ENCODE measurements at regions not wholly inside any gene's neighbourhood (a gene's known extent, or its start where the extent isn't known, plus 50 kb on each side); places are given as distances from the start of the nearest gene placed in this dataset.

GRCh38 chr5:97729938-97730337 lies 546.9 kb upstream of the RIOK2 start:
- TF ChIP-seq SIN3A (IDR thresholded peaks at IDR 0.05; ENCODE audit: borderline replicate concordance, insufficient read depth, low read depth, low read length) = no peak
- TF ChIP-seq REST (IDR thresholded peaks at IDR 0.05; ENCODE audit: insufficient read depth in 1 of 2, low read depth in 2 of 2, low read length in 1 of 2) = no peak
- no peak for TF ChIP-seq POLR2AphosphoS5 (IDR thresholded peaks at IDR 0.05; ENCODE audit: low read depth, low read length)
- TF ChIP-seq TCF7L2 (IDR thresholded peaks at IDR 0.05; ENCODE audit: low read depth, low read length) = no peak
- TF ChIP-seq, protein P1, sequence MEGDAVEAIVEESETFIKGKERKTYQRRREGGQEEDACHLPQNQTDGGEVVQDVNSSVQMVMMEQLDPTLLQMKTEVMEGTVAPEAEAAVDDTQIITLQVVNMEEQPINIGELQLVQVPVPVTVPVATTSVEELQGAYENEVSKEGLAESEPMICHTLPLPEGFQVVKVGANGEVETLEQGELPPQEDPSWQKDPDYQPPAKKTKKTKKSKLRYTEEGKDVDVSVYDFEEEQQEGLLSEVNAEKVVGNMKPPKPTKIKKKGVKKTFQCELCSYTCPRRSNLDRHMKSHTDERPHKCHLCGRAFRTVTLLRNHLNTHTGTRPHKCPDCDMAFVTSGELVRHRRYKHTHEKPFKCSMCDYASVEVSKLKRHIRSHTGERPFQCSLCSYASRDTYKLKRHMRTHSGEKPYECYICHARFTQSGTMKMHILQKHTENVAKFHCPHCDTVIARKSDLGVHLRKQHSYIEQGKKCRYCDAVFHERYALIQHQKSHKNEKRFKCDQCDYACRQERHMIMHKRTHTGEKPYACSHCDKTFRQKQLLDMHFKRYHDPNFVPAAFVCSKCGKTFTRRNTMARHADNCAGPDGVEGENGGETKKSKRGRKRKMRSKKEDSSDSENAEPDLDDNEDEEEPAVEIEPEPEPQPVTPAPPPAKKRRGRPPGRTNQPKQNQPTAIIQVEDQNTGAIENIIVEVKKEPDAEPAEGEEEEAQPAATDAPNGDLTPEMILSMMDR (IDR thresholded peaks at IDR 0.05) = no peak
- H3K4me3 ChIP-seq (ENCODE audit: low read depth in 2 of 2, low read length in 2 of 2) = no peak overlapping the region
- H3K27ac ChIP-seq (ENCODE audit: low read length) = no peak overlapping the region
- 0 out of 2 replicates have a peak, but pooled peaks cover 4% of the 10 kb centered on the region for H3K9me3 ChIP-seq (ENCODE audit: control insufficient read depth, insufficient read depth, low read depth, low read length)
- DNase-seq (ENCODE audit: low read depth, low spot score) = no peak
- no peaks in the 10 kb centered on the region for H3K36me3 ChIP-seq (ENCODE audit: control insufficient read depth, insufficient read depth, low read length)
- no peaks in the 10 kb centered on the region for H3K27me3 ChIP-seq (ENCODE audit: control insufficient read depth, insufficient read depth, low read length)
- POLR2A ChIA-PET = no interaction called here
- no peak for ATAC-seq
- CTCF ChIA-PET = no interaction called here
- in situ Hi-C loops (cut with HindIII; ENCODE audit: low pct_unique_long_range_greater_than_20kb, low sequenced_read_pairs) = no loop called here
- intact Hi-C loops (cut with micrococcal nuclease; ENCODE audit: unreplicated experiment) = no loop called here
- no peaks in the 10 kb centered on the region for H3K4me1 ChIP-seq (ENCODE audit: control insufficient read depth, insufficient read depth, low read length)
- no TSS peak for BruUV-seq (replicated peaks)

DNA sequence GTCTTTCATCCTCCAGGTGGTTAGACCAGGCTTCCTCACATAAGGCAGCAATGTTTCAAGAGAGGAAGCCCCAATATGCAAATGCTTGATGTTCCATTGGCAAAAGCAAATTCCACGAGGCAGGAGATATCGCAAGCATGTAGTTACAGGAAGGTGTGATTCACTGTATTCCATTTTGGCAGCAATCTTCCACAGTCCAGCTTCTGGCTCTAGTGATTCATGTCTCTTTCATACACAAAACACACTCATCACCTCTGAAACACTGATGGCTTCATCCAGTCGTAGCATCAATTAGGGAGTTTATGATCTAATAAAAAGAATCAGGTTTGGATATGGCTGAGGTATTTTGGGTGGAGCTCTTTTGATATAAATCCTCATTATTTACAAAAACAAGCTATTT lies 552.2 kb upstream of the RIOK2 start:
- BruUV-seq (replicated peaks) = no TSS peak
- ChIA-PET CTCF (no interaction called here), POLR2A (no interaction called here)

More for the DNA sequence above, 552.2 kb upstream of the RIOK2 start:
- in situ Hi-C loops (cut with HindIII; ENCODE audit: low pct_unique_long_range_greater_than_20kb, low sequenced_read_pairs) = no loop called here
- Histone ChIP-seq H3K27me3 (ENCODE audit: control insufficient read depth, insufficient read depth, low read length) (no peaks in the 10 kb centered on the region), H3K4me3 (ENCODE audit: low read depth in 2 of 2, low read length in 2 of 2) (no peak overlapping the region), H3K27ac (ENCODE audit: low read length) (no peak overlapping the region), H3K9me3 (ENCODE audit: control insufficient read depth, insufficient read depth, low read depth, low read length) (no peaks in the 10 kb centered on the region), H3K36me3 (ENCODE audit: control insufficient read depth, insufficient read depth, low read length) (no peaks in the 10 kb centered on the region), H3K4me1 (ENCODE audit: control insufficient read depth, insufficient read depth, low read length) (no peaks in the 10 kb centered on the region)
- ATAC-seq = no peak
- TF ChIP-seq POLR2AphosphoS5 (IDR thresholded peaks at IDR 0.05; ENCODE audit: low read depth, low read length) (no peak), TCF7L2 (IDR thresholded peaks at IDR 0.05; ENCODE audit: low read depth, low read length) (no peak), REST (IDR thresholded peaks at IDR 0.05; ENCODE audit: insufficient read depth in 1 of 2, low read depth in 2 of 2, low read length in 1 of 2) (no peak), SIN3A (IDR thresholded peaks at IDR 0.05; ENCODE audit: borderline replicate concordance, insufficient read depth, low read depth, low read length) (no peak)
- TF ChIP-seq, protein P1 (IDR thresholded peaks at IDR 0.05) = no peak
- intact Hi-C loops (cut with micrococcal nuclease; ENCODE audit: unreplicated experiment) = no loop called here
- peak; percentile 20 for DNase-seq (ENCODE audit: low read depth, low spot score)
